IMR-90 (cell line): ENCODE measurements at regions not wholly inside any gene's neighbourhood (a gene's known extent, or its start where the extent isn't known, plus 50 kb on each side); places are given as distances from the start of the nearest gene placed in this dataset.

Source experiments
- ATAC-seq: fragments of 200-7000 bp; cut with Tn5 transposase; 2 replicates; pipeline ENCODE4 v1.9.1; 2020; ENCODE audit warnings: low read depth, mild to moderate bottlenecking, moderate library complexity
- BruUV-seq: library from RNA; stranded (reverse); fragments of 400-500 nt; replicated peaks from 2 replicates; lab custom pipeline; 2021; lab: Mats Ljungman, UMichigan
- CTCF ChIA-PET: fragments of 300-600 bp; formaldehyde crosslinking; extraction: SDS; loops from one replicate; lab custom pipeline; 2021; ENCODE audit warnings: antibody characterized with exemption; lab: Yijun Ruan, JAX
- POLR2A ChIA-PET: fragments of 300-600 bp; sonication (Branson Sonifier 250); formaldehyde crosslinking; loops from one replicate; lab custom pipeline; 2022; ENCODE audit warnings: antibody characterized with exemption; ENCODE audit not compliant: unreplicated experiment; lab: Charles Lee
- DNase-seq: peaks from one replicate; pipeline ENCODE4 v3.0.0; 2013
- H2AFZ ChIP-seq: replicated peaks from 2 replicates; pipeline ENCODE3; 2013; ENCODE audit warnings: low read length, mild to moderate bottlenecking; ENCODE audit not compliant: poor library complexity
- H2AK5ac ChIP-seq: 2 replicates; pipeline ENCODE4 v1.6.1; 2013; ENCODE audit warnings: low read depth, low read length, inconsistent platforms
- H2AK9ac ChIP-seq: replicated peaks from 2 replicates; pipeline ENCODE3; 2013; ENCODE audit warnings: mild to moderate bottlenecking, low read depth, low read length, moderate library complexity; ENCODE audit not compliant: poor library complexity
- H2BK120ac ChIP-seq: 2 replicates; pipeline ENCODE4 v1.6.1; 2013; ENCODE audit warnings: low read depth, low read length, inconsistent platforms
- H2BK15ac ChIP-seq: 3 replicates; pipeline ENCODE4 v1.6.1; 2013; ENCODE audit warnings: low read depth, low read length, inconsistent platforms
- H2BK20ac ChIP-seq: 2 replicates; pipeline ENCODE4 v1.6.1; 2013; ENCODE audit warnings: low read depth, mild to moderate bottlenecking, inconsistent platforms, low read length, moderate library complexity
- H2BK5ac ChIP-seq: 2 replicates; pipeline ENCODE4 v1.6.1; 2013; ENCODE audit warnings: mild to moderate bottlenecking, low read depth, low read length, inconsistent platforms; ENCODE audit not compliant: poor library complexity, severe bottlenecking
- H3K14ac ChIP-seq: replicated peaks from 2 replicates; pipeline ENCODE4 v1.6.1; 2013; ENCODE audit warnings: low read depth, low read length, inconsistent platforms
- H3K18ac ChIP-seq: 2 replicates; pipeline ENCODE4 v1.6.1; 2013; ENCODE audit warnings: low read depth, low read length, control low read depth
- H3K23ac ChIP-seq: 2 replicates; pipeline ENCODE4 v1.6.1; 2013; ENCODE audit warnings: low read depth, low read length, inconsistent platforms
- H3K27ac ChIP-seq: 2 replicates; pipeline ENCODE4 v1.5.1; 2013; ENCODE audit warnings: mild to moderate bottlenecking, control low read depth, low read length; ENCODE audit not compliant: insufficient read depth
- H3K27me3 ChIP-seq: 2 replicates; pipeline ENCODE4 v1.6.1; 2013; ENCODE audit warnings: low read length; ENCODE audit not compliant: control insufficient read depth, insufficient read depth
- H3K36me3 ChIP-seq: 2 replicates; pipeline ENCODE4 v1.6.1; 2013; ENCODE audit warnings: low read length, mixed read lengths; ENCODE audit not compliant: control insufficient read depth, insufficient read depth
- H3K4ac ChIP-seq: 2 replicates; pipeline ENCODE4 v1.6.1; 2013; ENCODE audit warnings: low read depth, low read length, inconsistent platforms
- H3K4me1 ChIP-seq: 2 replicates; pipeline ENCODE4 v1.6.1; 2013; ENCODE audit warnings: low read length, mixed read lengths; ENCODE audit not compliant: control insufficient read depth, insufficient read depth
- H3K4me2 ChIP-seq: 2 replicates; pipeline ENCODE4 v1.6.1; 2013; ENCODE audit warnings: low read depth, mild to moderate bottlenecking, control low read depth, low read length, moderate library complexity
- H3K4me3 ChIP-seq: 2 replicates; pipeline ENCODE4 v1.5.1; 2013; ENCODE audit warnings: low read depth, mild to moderate bottlenecking, control low read depth, low read length, moderate library complexity; ENCODE audit not compliant: insufficient read depth
- H3K56ac ChIP-seq: 2 replicates; pipeline ENCODE4 v1.6.1; 2013; ENCODE audit warnings: low read length, inconsistent platforms; ENCODE audit not compliant: insufficient read depth; ENCODE audit errors: extremely low read depth
- H3K79me1 ChIP-seq, 2 experiments: 2 replicates each; pipeline ENCODE4 v1.6.1; 2013; ENCODE audit warnings: low read length in 2 of 2, inconsistent platforms in 1 of 2, low read depth in 1 of 2
- H3K9ac ChIP-seq: 2 replicates; pipeline ENCODE4 v1.6.1; 2013; ENCODE audit warnings: low read depth, low read length, control low read depth
- H3K9me1 ChIP-seq: 2 replicates; pipeline ENCODE4 v1.6.1; 2013; ENCODE audit warnings: low read length, inconsistent platforms; ENCODE audit not compliant: insufficient read depth
- H3K9me3 ChIP-seq: 2 replicates; pipeline ENCODE4 v1.6.1; 2013; ENCODE audit warnings: low read length; ENCODE audit not compliant: control insufficient read depth, insufficient read depth
- H4K20me1 ChIP-seq: 2 replicates; pipeline ENCODE4 v1.6.1; 2013; ENCODE audit warnings: low read length, inconsistent platforms; ENCODE audit not compliant: insufficient read depth
- H4K5ac ChIP-seq: 2 replicates; pipeline ENCODE4 v1.6.1; 2013; ENCODE audit warnings: mild to moderate bottlenecking, low read depth, low read length, control low read depth
- H4K8ac ChIP-seq, 2 experiments: 2 replicates each; pipeline ENCODE4 v1.6.1; 2013; ENCODE audit warnings: low read depth in 2 of 2, low read length in 2 of 2, control low read depth in 1 of 2, inconsistent platforms in 1 of 2
- H4K91ac ChIP-seq: 2 replicates; pipeline ENCODE4 v1.6.1; 2013; ENCODE audit warnings: low read depth, low read length, inconsistent platforms; ENCODE audit not compliant: insufficient read depth
- CEBPB ChIP-seq: IDR thresholded peaks from 2 replicates; pipeline ENCODE4 v1.6.1; 2012; ENCODE audit warnings: low read depth, low read length, improper control_type of control experiment
- CHD1 ChIP-seq: IDR thresholded peaks from 2 replicates; pipeline ENCODE4 v1.6.1; 2012; ENCODE audit warnings: low read depth, low read length, improper control_type of control experiment
- CTCF ChIP-seq: conservative IDR thresholded peaks from 2 replicates; pipeline ENCODE4 v1.5.1; 2012; ENCODE audit warnings: mild to moderate bottlenecking, low read depth, low read length, improper control_type of control experiment
- ELK1 ChIP-seq: fragments of 150-350 bp; IDR thresholded peaks from 2 replicates; pipeline ENCODE4 v1.6.1; 2016; ENCODE audit warnings: low read depth, mild to moderate bottlenecking, low read length, moderate library complexity, borderline replicate concordance
- MAFK ChIP-seq: IDR thresholded peaks from 2 replicates; pipeline ENCODE4 v1.6.1; 2012; ENCODE audit warnings: low read depth, low read length, improper control_type of control experiment
- MAZ ChIP-seq: IDR thresholded peaks from 2 replicates; pipeline ENCODE4 v1.6.1; 2012; ENCODE audit warnings: low read depth, mild to moderate bottlenecking, low read length, improper control_type of control experiment, moderate library complexity, borderline replicate concordance
- MXI1 ChIP-seq: IDR thresholded peaks from 2 replicates; pipeline ENCODE4 v1.6.1; 2012; ENCODE audit warnings: low read depth, mild to moderate bottlenecking, low read length, moderate library complexity, borderline replicate concordance
- NFE2L2 ChIP-seq: fragments of 150-350 bp; IDR thresholded peaks from 2 replicates; pipeline ENCODE4 v1.6.1; 2016; ENCODE audit warnings: low read depth, mild to moderate bottlenecking, low read length
- POLR2A ChIP-seq: IDR thresholded peaks from 2 replicates; pipeline ENCODE4 v1.6.1; 2012; ENCODE audit warnings: mild to moderate bottlenecking, low read depth, low read length
- RCOR1 ChIP-seq: IDR thresholded peaks from 2 replicates; pipeline ENCODE4 v1.6.1; 2012; ENCODE audit warnings: mild to moderate bottlenecking, low read length, improper control_type of control experiment; ENCODE audit not compliant: insufficient replicate concordance
- RFX5 ChIP-seq: IDR thresholded peaks from 2 replicates; pipeline ENCODE4 v1.8.0; 2012; ENCODE audit warnings: low read depth, mild to moderate bottlenecking, low read length, moderate library complexity
- SMC3 ChIP-seq: fragments of 150-350 bp; IDR thresholded peaks from 2 replicates; pipeline ENCODE4 v1.6.1; 2016; ENCODE audit warnings: low read depth, mild to moderate bottlenecking, antibody characterized with exemption, low read length, moderate library complexity
- USF2 ChIP-seq: fragments of 150-350 bp; IDR thresholded peaks from 2 replicates; pipeline ENCODE4 v1.6.1; 2017; ENCODE audit warnings: mild to moderate bottlenecking, antibody characterized with exemption, low read length, low read depth
- WGBS, 2 experiments: methylation state at CpG; one replicate each; pipeline versions ENCODE4 v1.1.5 to v1.1.7; 2013; ENCODE audit warnings: missing lambda C conversion rate in 2 of 2; ENCODE audit not compliant: insufficient read length in 1 of 2; ENCODE audit errors: extremely low coverage in 2 of 2; 5-methylcytosine and 5-hydroxymethylcytosine counted together
- dilution Hi-C: fragments of 300-500 bp; cut with HindIII; formaldehyde crosslinking; loops from one replicate; pipeline ENCODE4 v1.14.3; 2018; ENCODE audit warnings: low sequenced_read_pairs; ENCODE audit not compliant: unreplicated experiment
- in situ Hi-C: fragments of 300-500 bp; cut with MboI; formaldehyde crosslinking; loops from 3 replicates; pipeline ENCODE4 v1.14.3; 2019; ENCODE audit warnings: low sequenced_read_pairs, inconsistent platforms, mixed read lengths
- intact Hi-C: fragments of 100-400 bp; cut with micrococcal nuclease; formaldehyde crosslinking; loops from 2 replicates; pipeline ENCODE4 v1.10.0; 2022

DNA sequence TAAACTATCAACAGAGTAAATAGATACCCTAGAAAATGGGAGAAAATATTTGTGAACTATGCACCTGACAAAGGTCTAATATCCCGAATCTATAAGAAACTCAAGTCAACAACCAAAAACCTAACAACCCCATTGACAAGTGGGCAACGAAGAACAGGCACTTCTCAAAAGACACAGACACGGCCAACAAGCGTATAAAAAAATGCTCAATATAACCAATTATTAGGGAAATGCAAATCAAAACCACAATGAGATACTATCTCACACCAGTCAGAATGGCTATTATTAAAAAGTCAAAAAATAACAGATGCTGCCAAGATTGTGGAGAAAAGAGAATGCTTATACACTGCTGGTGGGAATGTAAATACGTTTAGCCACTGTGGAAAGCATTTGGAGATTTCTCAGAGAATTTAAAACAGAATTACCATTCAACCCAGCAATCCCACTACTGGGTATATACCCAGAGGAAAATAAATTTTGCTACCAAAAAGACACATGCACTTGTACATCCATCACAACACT, 63.2 kb upstream of the CAV2 start:
- no peak overlapping the region for H3K27ac ChIP-seq
- no peak for DNase-seq
- no peak overlapping the region for H3K4me3 ChIP-seq
- peaks cover 0 to 3% of the 10 kb centered on the region in 2 experiments; a peak in 1 of 4 replicates for H3K79me1 ChIP-seq
- H3K18ac ChIP-seq = no peak overlapping the region
- no peak overlapping the region for H3K4ac ChIP-seq
- no peak overlapping the region for H3K23ac ChIP-seq
- H3K4me2 ChIP-seq = no peak overlapping the region
- no peak overlapping the region for H3K14ac ChIP-seq
- H4K20me1 ChIP-seq = no peaks in the 10 kb centered on the region
- WGBS, 2 experiments = no CpG with 5 or more reads among the region's 5 CpGs
- H2AK5ac ChIP-seq = no peak overlapping the region
- no peak overlapping the region for H2AK9ac ChIP-seq
- H3K36me3 ChIP-seq = no peaks in the 10 kb centered on the region
- peaks cover 15% of the 10 kb centered on the region for H3K4me1 ChIP-seq
- ATAC-seq = no peak
- H2BK15ac ChIP-seq = no peak overlapping the region
- no peak overlapping the region for H4K91ac ChIP-seq
- no peak overlapping the region for H4K5ac ChIP-seq
- H3K27me3 ChIP-seq = no peaks in the 10 kb centered on the region
- no peak overlapping the region for H2BK120ac ChIP-seq
- intact Hi-C loops (no loop called here), dilution Hi-C loops (no loop called here), in situ Hi-C loops (no loop called here)
- no TSS peak for BruUV-seq
- H2BK5ac ChIP-seq = no peak overlapping the region
- no peak for TF ChIP-seq CHD1
- TF ChIP-seq CEBPB = no peak
- no peak for TF ChIP-seq MAZ
- TF ChIP-seq CTCF = no peak
- TF ChIP-seq RFX5 = no peak
- no peak for TF ChIP-seq MXI1
- TF ChIP-seq RCOR1 = no peak
- TF ChIP-seq MAFK = no peak
- TF ChIP-seq SMC3 = no peak
- no peak for TF ChIP-seq POLR2A
- no peak for TF ChIP-seq NFE2L2
- TF ChIP-seq ELK1 = no peak
- no peak for TF ChIP-seq USF2
- POLR2A ChIA-PET = no interaction called here
- H3K56ac ChIP-seq = no peak overlapping the region
- CTCF ChIA-PET = no interaction called here
- peaks cover 3% of the 10 kb centered on the region; the same call in 1 of the 2 replicates for H3K9me1 ChIP-seq
- no peak overlapping the region for H4K8ac ChIP-seq
- H2BK20ac ChIP-seq = no peak overlapping the region
- no peak overlapping the region for H3K9ac ChIP-seq
- no peaks in the 10 kb centered on the region for H3K9me3 ChIP-seq
- H2AFZ ChIP-seq = no peak overlapping the region
